IMR-90 (cell line): ENCODE measurements at regions not wholly inside any gene's neighbourhood (a gene's known extent, or its start where the extent isn't known, plus 50 kb on each side); places are given as distances from the start of the nearest gene placed in this dataset.
A peak's percentile ranks its signal among the peaks of the same experiment; 100 is the strongest.

ENCODE experiments used
- ATAC-seq: fragments of 200-7000 bp; cut with Tn5 transposase; 2 replicates; pipeline ENCODE4 v1.9.1; 2020; ENCODE audit warnings: low read depth, mild to moderate bottlenecking, moderate library complexity
- BruUV-seq: library from RNA; stranded (reverse); fragments of 400-500 nt; replicated peaks from 2 replicates; lab custom pipeline; 2021; lab: Mats Ljungman, UMichigan
- CTCF ChIA-PET: fragments of 300-600 bp; formaldehyde crosslinking; extraction: SDS; loops from one replicate; lab custom pipeline; 2021; ENCODE audit warnings: antibody characterized with exemption; lab: Yijun Ruan, JAX
- POLR2A ChIA-PET: fragments of 300-600 bp; sonication (Branson Sonifier 250); formaldehyde crosslinking; loops from one replicate; lab custom pipeline; 2022; ENCODE audit warnings: antibody characterized with exemption; ENCODE audit not compliant: unreplicated experiment; lab: Charles Lee
- DNase-seq: peaks from one replicate; pipeline ENCODE4 v3.0.0; 2013
- H2AFZ ChIP-seq: replicated peaks from 2 replicates; pipeline ENCODE3; 2013; ENCODE audit warnings: low read length, mild to moderate bottlenecking; ENCODE audit not compliant: poor library complexity
- H2AK5ac ChIP-seq: 2 replicates; pipeline ENCODE4 v1.6.1; 2013; ENCODE audit warnings: low read depth, low read length, inconsistent platforms
- H2AK9ac ChIP-seq: replicated peaks from 2 replicates; pipeline ENCODE3; 2013; ENCODE audit warnings: mild to moderate bottlenecking, low read depth, low read length, moderate library complexity; ENCODE audit not compliant: poor library complexity
- H2BK120ac ChIP-seq: 2 replicates; pipeline ENCODE4 v1.6.1; 2013; ENCODE audit warnings: low read depth, low read length, inconsistent platforms
- H2BK15ac ChIP-seq: 3 replicates; pipeline ENCODE4 v1.6.1; 2013; ENCODE audit warnings: low read depth, low read length, inconsistent platforms
- H2BK20ac ChIP-seq: 2 replicates; pipeline ENCODE4 v1.6.1; 2013; ENCODE audit warnings: low read depth, mild to moderate bottlenecking, inconsistent platforms, low read length, moderate library complexity
- H2BK5ac ChIP-seq: 2 replicates; pipeline ENCODE4 v1.6.1; 2013; ENCODE audit warnings: mild to moderate bottlenecking, low read depth, low read length, inconsistent platforms; ENCODE audit not compliant: poor library complexity, severe bottlenecking
- H3K14ac ChIP-seq: replicated peaks from 2 replicates; pipeline ENCODE4 v1.6.1; 2013; ENCODE audit warnings: low read depth, low read length, inconsistent platforms
- H3K18ac ChIP-seq: 2 replicates; pipeline ENCODE4 v1.6.1; 2013; ENCODE audit warnings: low read depth, low read length, control low read depth
- H3K23ac ChIP-seq: 2 replicates; pipeline ENCODE4 v1.6.1; 2013; ENCODE audit warnings: low read depth, low read length, inconsistent platforms
- H3K27ac ChIP-seq: 2 replicates; pipeline ENCODE4 v1.5.1; 2013; ENCODE audit warnings: mild to moderate bottlenecking, control low read depth, low read length; ENCODE audit not compliant: insufficient read depth
- H3K27me3 ChIP-seq: 2 replicates; pipeline ENCODE4 v1.6.1; 2013; ENCODE audit warnings: low read length; ENCODE audit not compliant: control insufficient read depth, insufficient read depth
- H3K36me3 ChIP-seq: 2 replicates; pipeline ENCODE4 v1.6.1; 2013; ENCODE audit warnings: low read length, mixed read lengths; ENCODE audit not compliant: control insufficient read depth, insufficient read depth
- H3K4ac ChIP-seq: 2 replicates; pipeline ENCODE4 v1.6.1; 2013; ENCODE audit warnings: low read depth, low read length, inconsistent platforms
- H3K4me1 ChIP-seq: 2 replicates; pipeline ENCODE4 v1.6.1; 2013; ENCODE audit warnings: low read length, mixed read lengths; ENCODE audit not compliant: control insufficient read depth, insufficient read depth
- H3K4me2 ChIP-seq: 2 replicates; pipeline ENCODE4 v1.6.1; 2013; ENCODE audit warnings: low read depth, mild to moderate bottlenecking, control low read depth, low read length, moderate library complexity
- H3K4me3 ChIP-seq: 2 replicates; pipeline ENCODE4 v1.5.1; 2013; ENCODE audit warnings: low read depth, mild to moderate bottlenecking, control low read depth, low read length, moderate library complexity; ENCODE audit not compliant: insufficient read depth
- H3K56ac ChIP-seq: 2 replicates; pipeline ENCODE4 v1.6.1; 2013; ENCODE audit warnings: low read length, inconsistent platforms; ENCODE audit not compliant: insufficient read depth; ENCODE audit errors: extremely low read depth
- H3K79me1 ChIP-seq, 2 experiments: 2 replicates each; pipeline ENCODE4 v1.6.1; 2013; ENCODE audit warnings: low read length in 2 of 2, inconsistent platforms in 1 of 2, low read depth in 1 of 2
- H3K9ac ChIP-seq: 2 replicates; pipeline ENCODE4 v1.6.1; 2013; ENCODE audit warnings: low read depth, low read length, control low read depth
- H3K9me1 ChIP-seq: 2 replicates; pipeline ENCODE4 v1.6.1; 2013; ENCODE audit warnings: low read length, inconsistent platforms; ENCODE audit not compliant: insufficient read depth
- H3K9me3 ChIP-seq: 2 replicates; pipeline ENCODE4 v1.6.1; 2013; ENCODE audit warnings: low read length; ENCODE audit not compliant: control insufficient read depth, insufficient read depth
- H4K20me1 ChIP-seq: 2 replicates; pipeline ENCODE4 v1.6.1; 2013; ENCODE audit warnings: low read length, inconsistent platforms; ENCODE audit not compliant: insufficient read depth
- H4K5ac ChIP-seq: 2 replicates; pipeline ENCODE4 v1.6.1; 2013; ENCODE audit warnings: mild to moderate bottlenecking, low read depth, low read length, control low read depth
- H4K8ac ChIP-seq, 2 experiments: 2 replicates each; pipeline ENCODE4 v1.6.1; 2013; ENCODE audit warnings: low read depth in 2 of 2, low read length in 2 of 2, control low read depth in 1 of 2, inconsistent platforms in 1 of 2
- H4K91ac ChIP-seq: 2 replicates; pipeline ENCODE4 v1.6.1; 2013; ENCODE audit warnings: low read depth, low read length, inconsistent platforms; ENCODE audit not compliant: insufficient read depth
- BHLHE40 ChIP-seq: fragments of 150-350 bp; IDR thresholded peaks from 2 replicates; pipeline ENCODE4 v1.6.1; 2016; ENCODE audit warnings: mild to moderate bottlenecking, low read depth, low read length
- CEBPB ChIP-seq: IDR thresholded peaks from 2 replicates; pipeline ENCODE4 v1.6.1; 2012; ENCODE audit warnings: low read depth, low read length, improper control_type of control experiment
- CHD1 ChIP-seq: IDR thresholded peaks from 2 replicates; pipeline ENCODE4 v1.6.1; 2012; ENCODE audit warnings: low read depth, low read length, improper control_type of control experiment
- FOS ChIP-seq: fragments of 150-350 bp; IDR thresholded peaks from 2 replicates; pipeline ENCODE4 v1.6.1; 2016; ENCODE audit warnings: low read depth, low read length
- MAFK ChIP-seq: IDR thresholded peaks from 2 replicates; pipeline ENCODE4 v1.6.1; 2012; ENCODE audit warnings: low read depth, low read length, improper control_type of control experiment
- MAZ ChIP-seq: IDR thresholded peaks from 2 replicates; pipeline ENCODE4 v1.6.1; 2012; ENCODE audit warnings: low read depth, mild to moderate bottlenecking, low read length, improper control_type of control experiment, moderate library complexity, borderline replicate concordance
- MXI1 ChIP-seq: IDR thresholded peaks from 2 replicates; pipeline ENCODE4 v1.6.1; 2012; ENCODE audit warnings: low read depth, mild to moderate bottlenecking, low read length, moderate library complexity, borderline replicate concordance
- NFE2L2 ChIP-seq: fragments of 150-350 bp; IDR thresholded peaks from 2 replicates; pipeline ENCODE4 v1.6.1; 2016; ENCODE audit warnings: low read depth, mild to moderate bottlenecking, low read length
- POLR2A ChIP-seq: IDR thresholded peaks from 2 replicates; pipeline ENCODE4 v1.6.1; 2012; ENCODE audit warnings: mild to moderate bottlenecking, low read depth, low read length
- RAD21 ChIP-seq: IDR thresholded peaks from 2 replicates; pipeline ENCODE4 v1.6.1; 2012; ENCODE audit warnings: low read length, improper control_type of control experiment
- RCOR1 ChIP-seq: IDR thresholded peaks from 2 replicates; pipeline ENCODE4 v1.6.1; 2012; ENCODE audit warnings: mild to moderate bottlenecking, low read length, improper control_type of control experiment; ENCODE audit not compliant: insufficient replicate concordance
- RFX5 ChIP-seq: IDR thresholded peaks from 2 replicates; pipeline ENCODE4 v1.8.0; 2012; ENCODE audit warnings: low read depth, mild to moderate bottlenecking, low read length, moderate library complexity
- SMC3 ChIP-seq: fragments of 150-350 bp; IDR thresholded peaks from 2 replicates; pipeline ENCODE4 v1.6.1; 2016; ENCODE audit warnings: low read depth, mild to moderate bottlenecking, antibody characterized with exemption, low read length, moderate library complexity
- WGBS, 2 experiments: methylation state at CpG; one replicate each; pipeline versions ENCODE4 v1.1.5 to v1.1.7; 2013; ENCODE audit warnings: missing lambda C conversion rate in 2 of 2; ENCODE audit not compliant: insufficient read length in 1 of 2; ENCODE audit errors: extremely low coverage in 2 of 2; 5-methylcytosine and 5-hydroxymethylcytosine counted together
- dilution Hi-C: fragments of 300-500 bp; cut with HindIII; formaldehyde crosslinking; loops from one replicate; pipeline ENCODE4 v1.14.3; 2018; ENCODE audit warnings: low sequenced_read_pairs; ENCODE audit not compliant: unreplicated experiment
- in situ Hi-C: fragments of 300-500 bp; cut with MboI; formaldehyde crosslinking; loops from 3 replicates; pipeline ENCODE4 v1.14.3; 2019; ENCODE audit warnings: low sequenced_read_pairs, inconsistent platforms, mixed read lengths
- intact Hi-C: fragments of 100-400 bp; cut with micrococcal nuclease; formaldehyde crosslinking; loops from 2 replicates; pipeline ENCODE4 v1.10.0; 2022
- TF ChIP-seq, protein P1 (sequence below): conservative IDR thresholded peaks from 2 replicates; pipeline ENCODE4 v1.5.1; 2012; ENCODE audit warnings: mild to moderate bottlenecking, low read depth, low read length, improper control_type of control experiment
- TF ChIP-seq, protein P2 (sequence below): fragments of 150-350 bp; IDR thresholded peaks from 2 replicates; pipeline ENCODE4 v1.6.1; 2017; ENCODE audit warnings: mild to moderate bottlenecking, antibody characterized with exemption, low read length, low read depth
- TF ChIP-seq, protein P3 (sequence below): fragments of 150-350 bp; IDR thresholded peaks from 2 replicates; pipeline ENCODE4 v1.6.1; 2016; ENCODE audit warnings: low read depth, mild to moderate bottlenecking, low read length, moderate library complexity, borderline replicate concordance

DNA sequence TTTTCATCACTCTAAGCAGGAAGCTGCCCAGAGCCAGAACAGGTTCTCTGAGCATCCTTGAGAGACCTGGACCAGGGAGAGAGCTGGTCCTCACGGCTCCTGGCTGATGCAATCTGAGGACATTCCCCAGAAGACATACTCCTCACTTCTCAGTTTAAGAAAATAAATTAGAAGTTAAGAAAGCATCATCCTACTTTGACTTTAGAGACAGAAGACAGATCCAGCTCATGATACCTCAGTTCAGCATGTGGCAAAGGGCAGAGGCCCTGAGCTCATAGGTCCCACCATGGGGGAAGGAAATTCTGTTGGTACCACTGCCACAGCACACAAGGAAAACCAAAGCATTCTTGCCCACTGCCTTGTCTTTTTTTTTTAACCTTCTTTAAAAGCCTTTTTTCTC is 378.1 kb upstream of the JARID2 start:
- no peak overlapping the region for H4K8ac ChIP-seq

More for the DNA sequence above, 378.1 kb upstream of the JARID2 start:
- peaks cover 16% of the 10 kb centered on the region for H3K4me1 ChIP-seq
- H4K20me1 ChIP-seq = no peaks in the 10 kb centered on the region
- H3K36me3 ChIP-seq = no peaks in the 10 kb centered on the region
- H2BK15ac ChIP-seq = no peak overlapping the region
- CTCF ChIA-PET = interaction anchor here (1.0 kb wide), 1 partner anchor 381 kb away, joined by 8 read pairs; no protein-coding TSS in a partner anchor
- H4K5ac ChIP-seq = no peak overlapping the region; the same call in 1 of the 2 replicates
- no peak overlapping the region for H2AK5ac ChIP-seq
- WGBS, 2 experiments = no CpG with 5 or more reads among the region's 1 CpG
- H3K9me1 ChIP-seq = peaks cover 6% of the 10 kb centered on the region
- DNase-seq = no peak
- H3K27me3 ChIP-seq = no peaks in the 10 kb centered on the region
- H3K79me1 ChIP-seq = no peaks in the 10 kb centered on the region
- no peak overlapping the region for H3K14ac ChIP-seq
- 0 out of 2 replicates have a peak overlapping the region, but pooled peaks have one; percentile 65 for H2BK20ac ChIP-seq
- no peak overlapping the region for H2AFZ ChIP-seq
- TF ChIP-seq SMC3 (no peak), MAFK (no peak), RFX5 (no peak), CHD1 (no peak), CEBPB (no peak), POLR2A (no peak), MXI1 (no peak), RAD21 (no peak), MAZ (no peak), FOS (no peak), BHLHE40 (no peak), NFE2L2 (no peak), RCOR1 (no peak)
- TF ChIP-seq, protein P1, sequence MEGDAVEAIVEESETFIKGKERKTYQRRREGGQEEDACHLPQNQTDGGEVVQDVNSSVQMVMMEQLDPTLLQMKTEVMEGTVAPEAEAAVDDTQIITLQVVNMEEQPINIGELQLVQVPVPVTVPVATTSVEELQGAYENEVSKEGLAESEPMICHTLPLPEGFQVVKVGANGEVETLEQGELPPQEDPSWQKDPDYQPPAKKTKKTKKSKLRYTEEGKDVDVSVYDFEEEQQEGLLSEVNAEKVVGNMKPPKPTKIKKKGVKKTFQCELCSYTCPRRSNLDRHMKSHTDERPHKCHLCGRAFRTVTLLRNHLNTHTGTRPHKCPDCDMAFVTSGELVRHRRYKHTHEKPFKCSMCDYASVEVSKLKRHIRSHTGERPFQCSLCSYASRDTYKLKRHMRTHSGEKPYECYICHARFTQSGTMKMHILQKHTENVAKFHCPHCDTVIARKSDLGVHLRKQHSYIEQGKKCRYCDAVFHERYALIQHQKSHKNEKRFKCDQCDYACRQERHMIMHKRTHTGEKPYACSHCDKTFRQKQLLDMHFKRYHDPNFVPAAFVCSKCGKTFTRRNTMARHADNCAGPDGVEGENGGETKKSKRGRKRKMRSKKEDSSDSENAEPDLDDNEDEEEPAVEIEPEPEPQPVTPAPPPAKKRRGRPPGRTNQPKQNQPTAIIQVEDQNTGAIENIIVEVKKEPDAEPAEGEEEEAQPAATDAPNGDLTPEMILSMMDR = no peak
- TF ChIP-seq, protein P2, sequence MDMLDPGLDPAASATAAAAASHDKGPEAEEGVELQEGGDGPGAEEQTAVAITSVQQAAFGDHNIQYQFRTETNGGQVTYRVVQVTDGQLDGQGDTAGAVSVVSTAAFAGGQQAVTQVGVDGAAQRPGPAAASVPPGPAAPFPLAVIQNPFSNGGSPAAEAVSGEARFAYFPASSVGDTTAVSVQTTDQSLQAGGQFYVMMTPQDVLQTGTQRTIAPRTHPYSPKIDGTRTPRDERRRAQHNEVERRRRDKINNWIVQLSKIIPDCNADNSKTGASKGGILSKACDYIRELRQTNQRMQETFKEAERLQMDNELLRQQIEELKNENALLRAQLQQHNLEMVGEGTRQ = no peak
- TF ChIP-seq, protein P3, sequence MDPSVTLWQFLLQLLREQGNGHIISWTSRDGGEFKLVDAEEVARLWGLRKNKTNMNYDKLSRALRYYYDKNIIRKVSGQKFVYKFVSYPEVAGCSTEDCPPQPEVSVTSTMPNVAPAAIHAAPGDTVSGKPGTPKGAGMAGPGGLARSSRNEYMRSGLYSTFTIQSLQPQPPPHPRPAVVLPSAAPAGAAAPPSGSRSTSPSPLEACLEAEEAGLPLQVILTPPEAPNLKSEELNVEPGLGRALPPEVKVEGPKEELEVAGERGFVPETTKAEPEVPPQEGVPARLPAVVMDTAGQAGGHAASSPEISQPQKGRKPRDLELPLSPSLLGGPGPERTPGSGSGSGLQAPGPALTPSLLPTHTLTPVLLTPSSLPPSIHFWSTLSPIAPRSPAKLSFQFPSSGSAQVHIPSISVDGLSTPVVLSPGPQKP = no peak
- H2BK5ac ChIP-seq = no peak overlapping the region
- intact Hi-C loops (no loop called here), dilution Hi-C loops (no loop called here), in situ Hi-C loops (no loop called here)
- no peak overlapping the region for H3K4me2 ChIP-seq
- H3K23ac ChIP-seq = no peak overlapping the region
- no peak overlapping the region for H3K18ac ChIP-seq
- POLR2A ChIA-PET = no interaction called here
- no peak overlapping the region for H3K9ac ChIP-seq
- ATAC-seq = no peak
- no peak overlapping the region for H3K56ac ChIP-seq
- no peaks in the 10 kb centered on the region for H3K9me3 ChIP-seq
- peak overlapping the region; percentile 31; the same call in 1 of the 2 replicates for H2BK120ac ChIP-seq
- peak overlapping the region; percentile 40; the same call in 1 of the 2 replicates for H3K4ac ChIP-seq
- H2AK9ac ChIP-seq = no peak overlapping the region
- H3K4me3 ChIP-seq = no peak overlapping the region
- BruUV-seq = no TSS peak
- no peak overlapping the region for H3K27ac ChIP-seq
- no peak overlapping the region for H4K91ac ChIP-seq
